SK-N-SH treated with all-trans-retinoic acid at 6 μM for 48 hours (cell line): ENCODE measurements at regions not wholly inside any gene's neighbourhood (a gene's known extent, or its start where the extent isn't known, plus 50 kb on each side); places are given as distances from the start of the nearest gene placed in this dataset.

Experiments used
- SNAI2 ChIP-seq: fragments of 250-450 bp; sonication (Bioruptor Pico); IDR thresholded peaks from 2 replicates; pipeline ENCODE4 v1.5.0; 2020; ENCODE audit warnings: mild to moderate bottlenecking, moderate library complexity
- TCF4 ChIP-seq: fragments of 250-450 bp; sonication (Bioruptor Pico); IDR thresholded peaks from 2 replicates; pipeline ENCODE4 v1.8.0; 2021; ENCODE audit warnings: mild to moderate bottlenecking, moderate library complexity, borderline replicate concordance
- ZFP30 ChIP-seq: fragments of 450-650 bp; formaldehyde crosslinking; IDR thresholded peaks from 2 replicates; pipeline ENCODE4 v1.5.0; 2022; ENCODE audit warnings: mild to moderate bottlenecking, moderate library complexity

DNA sequence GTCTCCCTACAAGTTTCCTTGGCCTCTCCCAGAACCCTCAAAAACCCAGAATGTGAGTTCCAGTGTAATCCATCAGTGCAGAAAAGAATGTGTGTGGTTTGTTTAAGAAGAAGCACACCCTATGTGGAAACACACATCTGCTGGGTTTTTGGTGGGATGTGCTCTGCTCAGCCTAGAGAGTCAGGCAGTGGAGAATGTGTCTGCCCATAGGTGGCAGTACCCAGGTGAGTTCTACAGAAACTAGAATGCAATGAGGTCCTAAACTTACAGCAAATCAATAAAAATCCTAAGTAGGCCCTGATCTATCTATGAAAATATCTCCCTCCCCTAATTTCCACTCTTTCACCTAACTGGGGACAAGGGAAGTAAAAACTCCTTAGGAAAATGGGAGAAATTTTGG lies 437.3 kb downstream of the DHX35 start:
- TF ChIP-seq ZFP30 (no peak), TCF4 (CRISPR knock-in tag) (no peak), SNAI2 (CRISPR knock-in tag) (no peak)
